ENCODE measurements at regions not wholly inside any gene's neighbourhood (a gene's known extent, or its start where the extent isn't known, plus 50 kb on each side); places are given as distances from the start of the nearest gene placed in this dataset.
"Not testable (repeated sequence)": the region's sequence is repeated elsewhere in the genome, so short reads cannot be mapped to it uniquely, and the experiment has no call there.

- not testable (repeated sequence) for TF ChIP-seq CTCF (conservative IDR thresholded peaks at IDR 0.05 in 1 of 2, IDR thresholded peaks at IDR 0.05 in 1 of 2; ENCODE audit: extremely low read depth in 1 of 2, insufficient read depth in 1 of 2, low read depth in 1 of 2, low read length in 2 of 2); EZH2 (IDR thresholded peaks at IDR 0.05; ENCODE audit: borderline replicate concordance, low read length)
Observed at GRCh38 chr7:56196195-56196594, 80.0 kb upstream of the NUPR2 start.
